H1 (cell line): ENCODE measurements at regions not wholly inside any gene's neighbourhood (a gene's known extent, or its start where the extent isn't known, plus 50 kb on each side); places are given as distances from the start of the nearest gene placed in this dataset.

ENCODE experiments used
- CTCF ChIA-PET: fragments of 300-600 bp; sonication (Branson Sonifier 250); formaldehyde crosslinking; loops from one replicate; lab custom pipeline; 2021; ENCODE audit not compliant: partially characterized antibody; lab: Charles Lee
- POLR2A ChIA-PET: fragments of 300-600 bp; sonication (Branson Sonifier 250); formaldehyde crosslinking; loops from one replicate; lab custom pipeline; 2021; ENCODE audit warnings: inconsistent platforms; ENCODE audit not compliant: partially characterized antibody; lab: Charles Lee
- DNase-seq, 2 experiments: peaks; one replicate each; pipeline versions ENCODE4 v3.0.0 to v3.0.0-alpha.2; 2010 to 2022; ENCODE audit warnings: low spot score in 2 of 2, low read depth in 1 of 2, mixed read lengths in 1 of 2
- FAIRE-seq: peaks from 2 replicates; lab custom pipeline; 2011; peaks lifted over from hg19 to GRCh38; lab: Jason Lieb, UNC
- H2AFZ ChIP-seq: 2 replicates; pipeline ENCODE4 v1.8.1; 2012; ENCODE audit warnings: low read length, inconsistent platforms
- H2AK5ac ChIP-seq: 2 replicates; pipeline ENCODE4 v1.6.1; 2013; ENCODE audit warnings: low read depth, low read length
- H2BK120ac ChIP-seq: replicated peaks from 2 replicates; pipeline ENCODE3; 2013; ENCODE audit warnings: low read depth, low read length, inconsistent platforms
- H2BK12ac ChIP-seq: 2 replicates; pipeline ENCODE4 v1.6.1; 2013; ENCODE audit warnings: low read depth, low read length
- H2BK15ac ChIP-seq: 2 replicates; pipeline ENCODE4 v1.6.1; 2013; ENCODE audit warnings: low read length
- H2BK20ac ChIP-seq: 2 replicates; pipeline ENCODE4 v1.6.1; 2013; ENCODE audit warnings: low read length
- H2BK5ac ChIP-seq: 2 replicates; pipeline ENCODE4 v1.6.1; 2013; ENCODE audit warnings: low read depth, low read length
- H3K14ac ChIP-seq: 2 replicates; pipeline ENCODE4 v1.6.1; 2013; ENCODE audit warnings: inconsistent platforms; ENCODE audit not compliant: insufficient read length
- H3K18ac ChIP-seq: 2 replicates; pipeline ENCODE4 v1.6.1; 2013; ENCODE audit warnings: low read length; ENCODE audit errors: extremely low read depth
- H3K23ac ChIP-seq: 2 replicates; pipeline ENCODE4 v1.6.1; 2013; ENCODE audit warnings: inconsistent platforms; ENCODE audit not compliant: insufficient read length
- H3K23me2 ChIP-seq: 2 replicates; pipeline ENCODE4 v1.6.1; 2013; ENCODE audit warnings: low read depth, low read length
- H3K27ac ChIP-seq: 2 replicates; pipeline ENCODE4 v1.6.1; 2011; ENCODE audit warnings: low read depth, low read length, inconsistent platforms
- H3K27me3 ChIP-seq, 4 experiments: replicated peaks in 1 of 4; 1 replicate in 1 of 4; 2 replicates in 3 of 4; pipeline versions ENCODE4 v1.6.1 to v1.8.1; 2011 to 2013; ENCODE audit warnings: low read length in 3 of 4, mild to moderate bottlenecking in 3 of 4, inconsistent platforms in 2 of 4, mixed read lengths in 2 of 4, moderate library complexity in 1 of 4; ENCODE audit not compliant: control insufficient read depth in 3 of 4, insufficient read depth in 3 of 4; ENCODE audit errors: extremely low read depth in 1 of 4
- H3K36me3 ChIP-seq, 4 experiments: 2 replicates each; pipeline versions ENCODE4 v1.6.1 to v1.8.1; 2011 to 2013; ENCODE audit warnings: mild to moderate bottlenecking in 4 of 4, low read length in 3 of 4, moderate library complexity in 2 of 4, control low read depth in 1 of 4, inconsistent platforms in 1 of 4; ENCODE audit not compliant: insufficient read depth in 4 of 4, control insufficient read depth in 2 of 4
- H3K4ac ChIP-seq: replicated peaks from 2 replicates; pipeline ENCODE3; 2013; ENCODE audit warnings: low read length, low read depth, mixed read lengths, inconsistent platforms; ENCODE audit not compliant: insufficient read length
- H3K4me1 ChIP-seq, 4 experiments: replicated peaks in 1 of 4; 1 replicate in 1 of 4; 2 replicates in 3 of 4; pipeline versions ENCODE4 v1.6.1 to v1.8.1; 2011 to 2013; ENCODE audit warnings: low read length in 3 of 4, inconsistent platforms in 2 of 4, mixed read lengths in 1 of 4; ENCODE audit not compliant: insufficient read depth in 4 of 4, control insufficient read depth in 3 of 4
- H3K4me2 ChIP-seq, 2 experiments: 2 replicates each; pipeline versions ENCODE4 v1.6.1 to v1.8.1; 2011 to 2013; ENCODE audit warnings: low read depth in 2 of 2, low read length in 2 of 2, control low read depth in 1 of 2, inconsistent platforms in 1 of 2, mild to moderate bottlenecking in 1 of 2; ENCODE audit not compliant: insufficient read depth in 1 of 2
- H3K4me3 ChIP-seq, 4 experiments: fragments of 200-600, 300-600 bp in 1 of 4; sonication (generic), shearing (Covaris generic), sonication (Bioruptor Twin) in 1 of 4; 2 replicates each; pipeline versions ENCODE4 v1.5.1 to v1.8.1; 2011 to 2016; ENCODE audit warnings: low read length in 4 of 4, low read depth in 3 of 4, control low read depth in 2 of 4, inconsistent platforms in 2 of 4, mild to moderate bottlenecking in 2 of 4, mixed read lengths in 1 of 4, moderate library complexity in 1 of 4; ENCODE audit not compliant: insufficient read depth in 2 of 4; ENCODE audit errors: extremely low read depth in 1 of 4
- H3K56ac ChIP-seq: replicated peaks from 2 replicates; pipeline ENCODE3; 2013; ENCODE audit warnings: low read depth, mild to moderate bottlenecking, mixed read lengths, low read length, inconsistent platforms; ENCODE audit not compliant: insufficient read length
- H3K79me1 ChIP-seq: 2 replicates; pipeline ENCODE4 v1.6.1; 2013; ENCODE audit warnings: low read depth, low read length, control low read depth
- H3K79me2 ChIP-seq, 2 experiments: 2 replicates each; pipeline versions ENCODE4 v1.6.1 to v1.8.1; 2012 to 2013; ENCODE audit warnings: low read length in 2 of 2, mild to moderate bottlenecking in 2 of 2, inconsistent platforms in 1 of 2; ENCODE audit not compliant: insufficient read depth in 2 of 2, control insufficient read depth in 1 of 2
- H3K9ac ChIP-seq, 4 experiments: replicated peaks in 1 of 4; 1 replicate in 1 of 4; 2 replicates in 3 of 4; pipeline versions ENCODE4 v1.6.1 to v1.8.1; 2011 to 2013; ENCODE audit warnings: low read depth in 3 of 4, low read length in 3 of 4, control low read depth in 2 of 4, mild to moderate bottlenecking in 2 of 4, moderate library complexity in 2 of 4, inconsistent platforms in 1 of 4; ENCODE audit errors: extremely low read depth in 1 of 4
- H3K9me3 ChIP-seq, 2 experiments: 2 replicates each; pipeline versions ENCODE4 v1.6.1 to v1.8.1; 2012 to 2013; ENCODE audit warnings: mild to moderate bottlenecking in 2 of 2, moderate library complexity in 2 of 2, control low read depth in 1 of 2, inconsistent platforms in 1 of 2, low read depth in 1 of 2, low read length in 1 of 2, mixed read lengths in 1 of 2; ENCODE audit not compliant: insufficient read depth in 2 of 2
- H4K20me1 ChIP-seq, 2 experiments: replicated peaks in 1 of 2; 2 replicates each; pipeline versions ENCODE3 to v1.8.1; 2011 to 2013; ENCODE audit warnings: inconsistent platforms in 2 of 2, low read length in 2 of 2, mild to moderate bottlenecking in 1 of 2; ENCODE audit not compliant: insufficient read depth in 2 of 2, control insufficient read depth in 1 of 2
- H4K5ac ChIP-seq: 2 replicates; pipeline ENCODE4 v1.6.1; 2013; ENCODE audit warnings: low read length, low read depth, mixed read lengths, inconsistent platforms; ENCODE audit not compliant: insufficient read length
- H4K8ac ChIP-seq: 2 replicates; pipeline ENCODE4 v1.8.0; 2013; ENCODE audit warnings: mild to moderate bottlenecking, moderate library complexity, low read length, inconsistent platforms; ENCODE audit not compliant: insufficient read depth; ENCODE audit errors: extremely low read depth
- H4K91ac ChIP-seq: replicated peaks from 2 replicates; pipeline ENCODE3; 2013; ENCODE audit warnings: low read length, mixed read lengths, inconsistent platforms; ENCODE audit not compliant: insufficient read length
- KDM1A ChIP-seq: fragments of 200-600, 300-600 bp; sonication (generic); IDR thresholded peaks from 2 replicates; pipeline ENCODE4 v1.7.1; 2016; ENCODE audit warnings: mild to moderate bottlenecking, low read length, borderline replicate concordance
- RXRA ChIP-seq: IDR thresholded peaks from 2 replicates; pipeline ENCODE4 v1.6.1; 2011; ENCODE audit warnings: low read depth, mild to moderate bottlenecking, low read length, moderate library complexity; ENCODE audit not compliant: insufficient read depth
- ZNF274 ChIP-seq: IDR thresholded peaks from 2 replicates; pipeline ENCODE4 v1.7.0; 2012; ENCODE audit warnings: low read length, borderline replicate concordance; ENCODE audit errors: extremely low read depth
- WGBS, 2 experiments: shearing (Covaris generic) in 1 of 2; methylation state at CpG; one replicate each; pipeline versions ENCODE4 v1.1.6 to v1.1.7; 2013 to 2015; ENCODE audit warnings: low lambda C conversion rate in 2 of 2, mixed read lengths in 2 of 2, inconsistent platforms in 1 of 2, low coverage in 1 of 2, missing lambda C conversion rate in 1 of 2; ENCODE audit not compliant: insufficient replicate concordance in 2 of 2, insufficient coverage in 1 of 2, insufficient read length in 1 of 2; ENCODE audit errors: extremely low coverage in 1 of 2, missing lambda C conversion rate in 1 of 2; 5-methylcytosine and 5-hydroxymethylcytosine counted together

DNA sequence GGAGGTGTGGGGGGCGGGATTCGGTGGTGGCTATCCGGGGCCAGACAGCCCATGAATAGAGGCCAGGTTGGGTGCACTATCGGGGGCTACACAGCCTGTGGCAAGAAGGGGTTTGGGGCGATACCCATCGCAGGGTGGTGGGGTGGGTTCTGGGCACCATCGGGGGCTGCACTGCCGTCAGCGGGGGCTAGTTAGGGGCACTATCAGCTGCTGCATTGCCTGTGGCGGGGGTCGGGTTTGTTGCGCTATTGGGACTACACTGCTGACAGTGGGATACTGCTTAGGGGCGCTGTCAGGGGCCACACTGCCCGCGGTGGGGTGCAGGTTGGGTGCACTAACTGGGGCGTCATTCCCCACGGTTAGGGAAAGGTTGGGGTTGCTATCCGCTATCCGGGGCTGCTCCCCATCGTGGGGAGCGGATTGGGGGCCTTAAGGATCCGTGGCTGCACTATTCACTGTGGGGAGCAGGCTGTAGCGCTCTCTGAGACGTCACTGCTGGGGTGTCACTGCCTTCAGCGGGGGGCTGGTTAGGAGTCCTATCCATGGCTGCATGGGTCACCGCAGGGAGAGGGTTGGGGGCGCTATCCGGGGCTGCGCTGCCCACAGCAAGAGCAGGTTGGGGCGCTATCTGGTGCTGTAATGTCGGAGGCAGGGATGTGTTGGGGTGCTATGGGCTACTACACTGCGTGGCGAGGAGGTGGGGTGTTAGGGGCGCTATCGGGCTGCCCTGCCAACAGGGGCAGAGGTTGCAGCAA lies 76.5 kb upstream of the SLC35G4 start:
- no peak overlapping the region for H2AFZ ChIP-seq
- no peaks in the 10 kb centered on the region for H3K4me1 ChIP-seq
- no peak overlapping the region for H3K4ac ChIP-seq
- H2BK5ac ChIP-seq: no peak overlapping the region
- H3K18ac ChIP-seq: no peak overlapping the region
- no peaks in the 10 kb centered on the region for H4K20me1 ChIP-seq
- H2BK20ac ChIP-seq: no peak overlapping the region
- no peaks in the 10 kb centered on the region for H3K23me2 ChIP-seq
- H4K8ac ChIP-seq: no peak overlapping the region
- FAIRE-seq: no peak
- no peak overlapping the region for H3K4me2 ChIP-seq
- no peak overlapping the region for H3K4me3 ChIP-seq
- H3K9me3 ChIP-seq: peaks cover 6 to 17% of the 10 kb centered on the region in 2 experiments; a peak in 1 of 4 replicates
- H3K36me3 ChIP-seq: no peaks in the 10 kb centered on the region
- no peak overlapping the region for H2AK5ac ChIP-seq
- CTCF ChIA-PET: interaction anchor here (1.1 kb wide), 2 partner anchors 15 to 20 kb away, joined by 3 read pairs; no protein-coding TSS in a partner anchor
- no peak for DNase-seq
- H2BK15ac ChIP-seq: no peak overlapping the region
- no peak overlapping the region for H3K27ac ChIP-seq
- POLR2A ChIA-PET: no interaction called here
- H3K9ac ChIP-seq: no peak overlapping the region
- no peak overlapping the region for H2BK120ac ChIP-seq
- no peaks in the 10 kb centered on the region for H3K79me1 ChIP-seq
- H3K27me3 ChIP-seq: no peaks in the 10 kb centered on the region; a peak in 1 of 7 replicates
- no peak overlapping the region for H4K91ac ChIP-seq
- WGBS, 2 experiments: 96% methylated on average over 34 of the region's 35 CpGs; no CpG with 5 or more reads in 1 of the 2 experiments
- no peak overlapping the region for H3K56ac ChIP-seq
- no peak overlapping the region for H3K23ac ChIP-seq
- H4K5ac ChIP-seq: no peak overlapping the region
- no peaks in the 10 kb centered on the region for H3K79me2 ChIP-seq
- H3K14ac ChIP-seq: no peak overlapping the region
- no peak overlapping the region for H2BK12ac ChIP-seq
- TF ChIP-seq KDM1A (no peak), ZNF274 (no peak), RXRA (no peak)
